Natural killer cell (primary cell): ENCODE measurements at regions not wholly inside any gene's neighbourhood (a gene's known extent, or its start where the extent isn't known, plus 50 kb on each side); places are given as distances from the start of the nearest gene placed in this dataset.

Source experiments
- ATAC-seq, 3 donors: fragments of 150-1000 bp in 2 of 3; fragments of 200-7000 bp in 1 of 3; cut with Tn5 transposase; 1 replicate in 1 of 3; 2 replicates in 2 of 3; pipeline ENCODE4 v1.10.0; 2021; ENCODE audit warnings: mild to moderate bottlenecking in 2 of 3, moderate library complexity in 2 of 3
- DNase-seq, 2 donors: peaks; one replicate each; pipeline versions ENCODE4 v3.0.0 to v3.0.0-alpha.2; 2013 to 2021; ENCODE audit warnings: mixed read lengths in 1 of 2
- H3K27ac ChIP-seq: one replicate; pipeline ENCODE4 v1.5.1; 2013; ENCODE audit warnings: mild to moderate bottlenecking, low read length
- H3K27me3 ChIP-seq: one replicate; pipeline ENCODE4 v1.6.1; 2013; ENCODE audit warnings: low read length; ENCODE audit not compliant: control insufficient read depth, insufficient read depth
- H3K36me3 ChIP-seq: one replicate; pipeline ENCODE4 v1.6.1; 2013; ENCODE audit warnings: low read length; ENCODE audit not compliant: control insufficient read depth, insufficient read depth
- H3K4me1 ChIP-seq: one replicate; pipeline ENCODE4 v1.6.1; 2013; ENCODE audit warnings: low read length; ENCODE audit not compliant: control insufficient read depth, insufficient read depth
- H3K4me3 ChIP-seq: one replicate; pipeline ENCODE4 v1.5.1; 2013; ENCODE audit warnings: low read length
- H3K9me3 ChIP-seq: one replicate; pipeline ENCODE4 v1.6.1; 2013; ENCODE audit warnings: low read length; ENCODE audit not compliant: control insufficient read depth, insufficient read depth
- H3K27ac Mint-ChIP-seq, 2 donors: one replicate each; pipeline ENCODE4 v1.8.0; 2022; ENCODE audit warnings: mild to moderate bottlenecking in 2 of 2, mixed read lengths in 2 of 2, moderate library complexity in 1 of 2
- H3K27me3 Mint-ChIP-seq, 2 donors: one replicate each; pipeline ENCODE4 v1.8.0; 2022; ENCODE audit warnings: low read depth in 2 of 2, mixed read lengths in 2 of 2
- H3K36me3 Mint-ChIP-seq: one replicate; pipeline ENCODE4 v1.8.0; 2022; ENCODE audit warnings: mixed read lengths
- H3K4me1 Mint-ChIP-seq, 2 donors: one replicate each; pipeline ENCODE4 v1.8.0; 2022; ENCODE audit warnings: mixed read lengths in 2 of 2
- H3K4me3 Mint-ChIP-seq: one replicate; pipeline ENCODE4 v1.8.0; 2022; ENCODE audit warnings: mild to moderate bottlenecking, moderate library complexity, mixed read lengths
- H3K9me3 Mint-ChIP-seq, 2 donors: one replicate each; pipeline ENCODE4 v1.8.0; 2022; ENCODE audit warnings: mixed read lengths in 2 of 2
- CTCF ChIP-seq: fragments of 200-600 bp; IDR thresholded peaks from one replicate; pipeline ENCODE4 v1.8.0; 2022; ENCODE audit warnings: antibody characterized with exemption
- WGBS: methylation state at CpG from one replicate; pipeline ENCODE4 v1.1.7; 2013; ENCODE audit warnings: missing lambda C conversion rate; ENCODE audit not compliant: insufficient coverage; 5-methylcytosine and 5-hydroxymethylcytosine counted together
- intact Hi-C: fragments of 100-400 bp; cut with micrococcal nuclease; formaldehyde crosslinking; loops from one replicate; pipeline ENCODE4 v1.14.2; 2022

- no peak overlapping the region for H3K27ac Mint-ChIP-seq
- no peak for ATAC-seq
Measured at GRCh38 chr6:145213614-145214013, 521.7 kb downstream of the EPM2A start.

GRCh38 chr6:145214570-145214969, 520.8 kb downstream of the EPM2A start:
- Mint-ChIP-seq H3K4me3 (no peak overlapping the region), H3K27ac (no peak overlapping the region), H3K9me3 (no peaks in the 10 kb centered on the region), H3K27me3 (peaks cover 0 to 9% of the 10 kb centered on the region in 2 donors), H3K36me3 (no peaks in the 10 kb centered on the region), H3K4me1 (no peaks in the 10 kb centered on the region)
- H3K27me3 ChIP-seq, result no peaks in the 10 kb centered on the region
- TF ChIP-seq CTCF, result peak; percentile 31
- no peaks in the 10 kb centered on the region for H3K36me3 ChIP-seq
- no peaks in the 10 kb centered on the region for H3K4me1 ChIP-seq
- WGBS, result 40% methylated on average over 1 of the region's 2 CpGs
- no peak overlapping the region for H3K27ac ChIP-seq
- DNase-seq, result peak in 1 of 2 donors; percentile 37
- ATAC-seq, result no peak
- H3K9me3 ChIP-seq, result no peaks in the 10 kb centered on the region
- intact Hi-C loops, result loop anchor here (10.0 kb wide), 1 partner anchor 630 kb away; no protein-coding TSS in a partner anchor
- no peak overlapping the region for H3K4me3 ChIP-seq

More at GRCh38 chr6:145213614-145214013, 521.7 kb downstream of the EPM2A start:
- Histone ChIP-seq H3K9me3 (no peaks in the 10 kb centered on the region), H3K27me3 (no peaks in the 10 kb centered on the region), H3K4me3 (no peak overlapping the region), H3K27ac (no peak overlapping the region), H3K4me1 (no peaks in the 10 kb centered on the region), H3K36me3 (no peaks in the 10 kb centered on the region)
- no peaks in the 10 kb centered on the region for H3K4me1 Mint-ChIP-seq
- intact Hi-C loops, result loop anchor here (10.0 kb wide), 1 partner anchor 629 kb away; no protein-coding TSS in a partner anchor
- no peaks in the 10 kb centered on the region for H3K36me3 Mint-ChIP-seq
- no peaks in the 10 kb centered on the region for H3K9me3 Mint-ChIP-seq
- no peak for DNase-seq
- 75% methylated on average over 2 of the region's 3 CpGs for WGBS
- no peak overlapping the region for H3K4me3 Mint-ChIP-seq
- TF ChIP-seq CTCF, result no peak
- H3K27me3 Mint-ChIP-seq, result peaks cover 0 to 9% of the 10 kb centered on the region in 2 donors

DNA sequence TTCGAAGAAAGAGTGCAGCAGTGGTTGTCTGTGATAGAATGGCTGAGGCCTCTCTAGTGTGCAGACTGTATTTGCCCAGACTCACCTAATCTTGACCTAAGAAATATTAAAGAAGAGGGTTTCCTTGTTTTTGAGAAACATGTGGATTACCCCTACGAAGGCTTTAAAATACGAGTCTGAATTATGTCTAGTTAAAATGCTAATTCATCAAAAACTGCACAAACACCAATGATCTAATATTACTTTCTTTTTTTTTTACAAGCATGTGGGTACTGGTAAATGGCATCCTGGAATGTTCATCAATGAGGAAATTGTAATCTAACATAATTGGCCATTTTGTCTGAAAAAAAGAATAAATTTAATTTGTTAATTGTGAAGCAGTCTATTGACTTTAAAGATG, 510.9 kb downstream of the EPM2A start:
- no peaks in the 10 kb centered on the region for H3K27me3 Mint-ChIP-seq
- no peaks in the 10 kb centered on the region for H3K36me3 ChIP-seq
- no peak overlapping the region for H3K27ac ChIP-seq
- WGBS, result 80% methylated on average over 1 of the region's 3 CpGs
- TF ChIP-seq CTCF, result no peak
- no peaks in the 10 kb centered on the region for H3K27me3 ChIP-seq
- no peaks in the 10 kb centered on the region for H3K4me1 ChIP-seq
- no peaks in the 10 kb centered on the region for H3K36me3 Mint-ChIP-seq
- ATAC-seq (no peak), DNase-seq (no peak)
- H3K9me3 ChIP-seq, result no peaks in the 10 kb centered on the region
- H3K27ac Mint-ChIP-seq, result no peak overlapping the region
- H3K4me1 Mint-ChIP-seq, result no peaks in the 10 kb centered on the region
- intact Hi-C loops, result no loop called here
- H3K9me3 Mint-ChIP-seq, result no peaks in the 10 kb centered on the region
- H3K4me3 Mint-ChIP-seq, result no peak overlapping the region
- H3K4me3 ChIP-seq, result no peak overlapping the region

GRCh38 chr6:145225500-145225899, 509.8 kb downstream of the EPM2A start:
- Mint-ChIP-seq H3K4me1 (no peaks in the 10 kb centered on the region), H3K9me3 (peaks cover 0 to 2% of the 10 kb centered on the region in 2 donors), H3K4me3 (no peak overlapping the region), H3K27me3 (no peaks in the 10 kb centered on the region), H3K27ac (no peak overlapping the region), H3K36me3 (no peaks in the 10 kb centered on the region)
- no peak for ATAC-seq
- DNase-seq, result no peak
- TF ChIP-seq CTCF, result no peak
- Histone ChIP-seq H3K27ac (no peak overlapping the region), H3K4me1 (no peaks in the 10 kb centered on the region), H3K27me3 (no peaks in the 10 kb centered on the region), H3K4me3 (no peak overlapping the region), H3K9me3 (no peaks in the 10 kb centered on the region), H3K36me3 (no peaks in the 10 kb centered on the region)
- 79% methylated on average over 2 of the region's 3 CpGs for WGBS
- intact Hi-C loops, result no loop called here
